ENCODE measurements at regions not wholly inside any gene's neighbourhood (a gene's known extent, or its start where the extent isn't known, plus 50 kb on each side); places are given as distances from the start of the nearest gene placed in this dataset.

- TF ChIP-seq SIN3A (IDR thresholded peaks at IDR 0.05; ENCODE audit: borderline replicate concordance, insufficient read depth, low read length) = no peak
- TF ChIP-seq REST (IDR thresholded peaks at IDR 0.05; ENCODE audit: insufficient read depth in 1 of 2, low read depth in 2 of 2, low read length in 2 of 2) = no peak
- TF ChIP-seq FOXP2 (optimal IDR thresholded peaks at IDR 0.05; ENCODE audit: borderline replicate concordance, extremely low read depth, extremely low read length, insufficient read depth) = no peak
Observed at GRCh38 chr10:33414841-33415240, 80.4 kb upstream of the NRP1 start.

DNA sequence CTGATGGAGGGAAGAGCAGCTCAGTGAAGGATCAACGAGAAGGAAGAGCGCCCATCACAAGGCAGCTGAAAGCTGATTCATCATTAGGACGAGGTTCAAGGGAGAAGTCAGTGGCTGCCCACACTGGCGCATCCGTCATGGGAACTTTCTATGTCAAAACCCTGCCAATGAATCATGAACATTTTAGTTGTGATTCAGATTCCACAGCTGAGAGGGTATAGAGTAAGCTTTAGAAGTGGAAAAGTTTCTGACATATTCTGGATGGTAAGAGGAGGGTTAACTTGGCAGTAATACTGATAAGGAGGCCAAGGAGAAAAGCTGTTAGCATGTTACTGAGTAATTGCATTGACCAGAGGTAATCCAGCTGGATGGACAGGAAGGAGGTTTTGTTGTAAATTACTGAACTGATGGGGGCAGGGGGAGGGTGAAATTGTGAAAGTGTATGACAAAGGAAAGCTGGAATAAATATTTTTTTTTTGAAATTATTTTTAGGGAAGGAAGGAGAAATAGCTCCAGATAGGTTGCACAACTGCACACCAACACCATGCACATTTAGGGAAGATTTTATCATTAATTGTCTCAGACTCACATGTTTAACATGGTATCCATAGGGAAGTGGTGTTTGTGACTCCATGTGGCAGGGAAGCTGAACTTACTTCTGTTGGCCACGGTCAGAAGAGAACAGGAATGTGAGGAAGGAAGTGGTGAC is 78.3 kb upstream of the NRP1 start:
- TF ChIP-seq SIN3A (IDR thresholded peaks at IDR 0.05; ENCODE audit: borderline replicate concordance, insufficient read depth, low read length) = no peak
- no peak for TF ChIP-seq POLR2AphosphoS5 (IDR thresholded peaks at IDR 0.05; ENCODE audit: low read depth, low read length)

DNA sequence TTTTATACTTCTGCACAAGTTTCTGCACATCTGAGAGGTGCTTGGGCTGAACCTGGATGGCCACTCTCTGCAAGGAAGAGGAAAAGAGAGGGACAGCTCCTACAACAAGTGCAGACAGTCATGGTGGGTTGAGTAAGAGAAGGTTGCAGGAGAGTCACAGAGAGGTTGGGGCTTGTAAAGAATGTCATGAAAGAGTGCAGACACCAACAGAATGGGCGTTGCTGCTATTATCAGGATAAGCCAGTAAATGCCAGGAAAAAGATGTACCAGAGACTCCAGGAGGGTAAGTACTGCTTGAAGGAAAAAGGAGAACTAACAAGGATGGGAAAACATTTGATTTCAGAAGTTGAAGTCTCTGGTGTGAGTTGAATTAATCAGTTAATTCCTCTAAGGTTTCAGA is 77.8 kb upstream of the NRP1 start:
- no peak for TF ChIP-seq TAF1 (IDR thresholded peaks at IDR 0.05; ENCODE audit: borderline replicate concordance, insufficient read depth, low read length)
- TF ChIP-seq FOXP2 (optimal IDR thresholded peaks at IDR 0.05; ENCODE audit: borderline replicate concordance, extremely low read depth, extremely low read length, insufficient read depth) = no peak
- TF ChIP-seq POLR2AphosphoS5 (IDR thresholded peaks at IDR 0.05; ENCODE audit: low read depth, low read length) = no peak
- TF ChIP-seq REST (IDR thresholded peaks at IDR 0.05; ENCODE audit: insufficient read depth in 1 of 2, low read depth in 2 of 2, low read length in 2 of 2) = no peak
- no peak for TF ChIP-seq SIN3A (IDR thresholded peaks at IDR 0.05; ENCODE audit: borderline replicate concordance, insufficient read depth, low read length)

DNA sequence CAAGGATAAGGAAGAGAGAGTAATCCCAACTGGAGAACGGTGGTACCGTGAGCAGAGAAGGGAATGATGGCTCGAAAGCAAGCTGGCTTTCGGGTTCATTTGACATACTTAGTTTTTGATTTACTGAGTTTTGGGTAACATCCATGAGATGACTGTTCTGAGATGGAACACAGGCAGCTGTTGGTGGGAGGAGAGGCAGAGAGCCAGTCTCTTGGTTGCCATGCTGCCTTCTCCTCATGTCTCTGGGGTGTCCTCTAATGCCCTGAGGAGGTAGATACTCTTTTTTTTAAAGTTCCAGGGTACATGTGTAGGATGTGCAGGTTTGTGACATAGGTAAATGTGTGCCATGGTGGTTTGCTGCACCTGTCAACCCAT is 76.4 kb upstream of the NRP1 start:
- TF ChIP-seq POLR2AphosphoS5 (IDR thresholded peaks at IDR 0.05; ENCODE audit: low read depth, low read length) = no peak
- no peak for TF ChIP-seq TAF1 (IDR thresholded peaks at IDR 0.05; ENCODE audit: borderline replicate concordance, insufficient read depth, low read length)
- no peak for TF ChIP-seq REST (IDR thresholded peaks at IDR 0.05; ENCODE audit: insufficient read depth in 1 of 2, low read depth in 2 of 2, low read length in 2 of 2)
- TF ChIP-seq FOXP2 (optimal IDR thresholded peaks at IDR 0.05; ENCODE audit: borderline replicate concordance, extremely low read depth, extremely low read length, insufficient read depth) = no peak
- no peak for TF ChIP-seq SIN3A (IDR thresholded peaks at IDR 0.05; ENCODE audit: borderline replicate concordance, insufficient read depth, low read length)

DNA sequence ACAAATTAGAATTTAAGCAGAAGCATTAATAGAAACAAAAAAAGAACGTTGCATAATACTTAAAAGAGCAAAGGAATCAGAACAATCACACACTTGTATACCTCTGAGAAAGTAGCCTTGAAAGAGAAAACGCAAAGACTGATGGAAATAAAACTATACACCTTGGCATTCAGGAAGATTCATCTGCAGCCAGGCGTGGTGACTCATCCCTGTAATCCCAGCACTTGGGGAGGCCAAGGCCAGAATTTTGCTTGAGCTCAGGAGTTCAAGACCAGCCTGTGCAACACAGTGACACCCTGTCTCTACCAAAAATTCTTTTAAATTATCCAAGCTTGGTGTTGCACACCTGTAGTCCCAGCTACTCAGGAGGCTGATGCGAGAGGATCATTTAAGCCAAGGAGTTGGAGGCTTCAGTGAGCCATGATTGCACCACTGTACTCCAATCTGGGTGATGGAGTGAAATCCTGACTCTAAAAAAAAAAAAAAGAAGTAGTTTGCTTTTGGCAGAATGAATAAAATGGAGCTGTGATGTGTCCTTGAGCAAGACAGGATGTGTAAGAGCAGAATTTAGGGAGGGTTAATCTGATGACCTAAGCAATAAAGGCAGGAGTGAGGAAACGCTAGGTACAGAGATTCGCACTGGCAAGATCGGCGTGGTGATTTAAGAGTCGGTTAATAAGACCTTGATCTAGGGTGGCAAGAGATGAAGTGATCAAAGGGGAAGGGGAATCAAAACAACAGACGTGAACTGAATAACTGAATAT is 75.8 kb upstream of the NRP1 start:
- TF ChIP-seq TAF1 (IDR thresholded peaks at IDR 0.05; ENCODE audit: borderline replicate concordance, insufficient read depth, low read length) = no peak
- no peak for TF ChIP-seq SIN3A (IDR thresholded peaks at IDR 0.05; ENCODE audit: borderline replicate concordance, insufficient read depth, low read length)
- no peak for TF ChIP-seq REST (IDR thresholded peaks at IDR 0.05; ENCODE audit: insufficient read depth in 1 of 2, low read depth in 2 of 2, low read length in 2 of 2)
- no peak for TF ChIP-seq FOXP2 (optimal IDR thresholded peaks at IDR 0.05; ENCODE audit: borderline replicate concordance, extremely low read depth, extremely low read length, insufficient read depth)
- no peak for TF ChIP-seq POLR2AphosphoS5 (IDR thresholded peaks at IDR 0.05; ENCODE audit: low read depth, low read length)

All from PFSK-1 (cell line).